Kidney (tissue), 13 donors: ENCODE measurements at regions not wholly inside any gene's neighbourhood (a gene's known extent, or its start where the extent isn't known, plus 50 kb on each side); places are given as distances from the start of the nearest gene placed in this dataset.

ENCODE experiments used
- DNase-seq, 5 donors: peaks; one replicate each; pipeline ENCODE4 v3.0.0-alpha.2; 2013 to 2020
- FAIRE-seq: peaks from 2 replicates; lab custom pipeline; 2012; peaks lifted over from hg19 to GRCh38; lab: Jason Lieb, UNC
- H3K27ac ChIP-seq, 2 donors: one replicate each; pipeline ENCODE4 v1.7.0; 2013; ENCODE audit warnings: low read depth in 2 of 2, low read length in 2 of 2, inconsistent platforms in 1 of 2
- H3K27me3 ChIP-seq: one replicate; pipeline ENCODE4 v1.7.1; 2013; ENCODE audit warnings: low read length, inconsistent platforms; ENCODE audit not compliant: control insufficient read depth, insufficient read depth
- H3K36me3 ChIP-seq, 3 donors: one replicate each; pipeline versions ENCODE4 v1.7.0 to v1.7.1; 2013; ENCODE audit warnings: low read length in 3 of 3, control low read depth in 1 of 3, inconsistent platforms in 1 of 3; ENCODE audit not compliant: insufficient read depth in 3 of 3, control insufficient read depth in 2 of 3
- H3K4me1 ChIP-seq, 3 donors: one replicate each; pipeline versions ENCODE4 v1.7.0 to v1.7.1; 2013; ENCODE audit warnings: low read length in 3 of 3, inconsistent platforms in 1 of 3, low read depth in 1 of 3; ENCODE audit not compliant: control insufficient read depth in 2 of 3, insufficient read depth in 2 of 3
- H3K4me3 ChIP-seq, 3 donors: one replicate each; pipeline versions ENCODE4 v1.7.0 to v1.8.1; 2013; ENCODE audit warnings: low read length in 3 of 3, control low read depth in 1 of 3, inconsistent platforms in 1 of 3
- H3K9ac ChIP-seq, 3 donors: one replicate each; pipeline versions ENCODE4 v1.7.0 to v1.7.1; 2013; ENCODE audit warnings: low read length in 3 of 3, control low read depth in 1 of 3, inconsistent platforms in 1 of 3
- H3K9me3 ChIP-seq, 3 donors: one replicate each; pipeline versions ENCODE4 v1.7.0 to v1.7.1; 2013; ENCODE audit warnings: low read length in 3 of 3, control low read depth in 1 of 3, inconsistent platforms in 1 of 3; ENCODE audit not compliant: control insufficient read depth in 2 of 3, insufficient read depth in 1 of 3
- CTCF ChIP-seq: IDR thresholded peaks from 3 replicates; pipeline ENCODE4 v1.5.1; 2012; ENCODE audit warnings: mild to moderate bottlenecking, moderate library complexity, borderline replicate concordance; ENCODE audit not compliant: insufficient read depth; ENCODE audit errors: extremely low read depth
- intact Hi-C: fragments of 100-400 bp; cut with DNase I; formaldehyde crosslinking; loops from one replicate; pipeline ENCODE4 v1.11.1; 2022
- donor health status: control.
- donor health status: control.
- donor health status: control.
- donor health status: control.
- donor health status: control.
- donor health status: DM: yes; HTN: yes; CAD: no.
- donor health status: Normal renal cell carcinoma (clear cell type).

- Histone ChIP-seq H3K27me3 (no peaks in the 10 kb centered on the region), H3K9ac (no peak overlapping the region), H3K36me3 (no peaks in the 10 kb centered on the region), H3K9me3 (no peaks in the 10 kb centered on the region), H3K4me3 (no peak overlapping the region), H3K4me1 (no peaks in the 10 kb centered on the region), H3K27ac (no peak overlapping the region)
- no peak for TF ChIP-seq CTCF
- no peak for FAIRE-seq
- no peak for DNase-seq
- intact Hi-C loops, result no loop called here
These were observed 119.2 kb downstream of the GALC start for GRCh38 chr14:87873741-87874140.

GRCh38 chr14:87869619-87870583 is 123.1 kb downstream of the GALC start:
- Histone ChIP-seq H3K27ac (no peak overlapping the region), H3K27me3 (no peaks in the 10 kb centered on the region), H3K4me1 (no peaks in the 10 kb centered on the region), H3K9ac (no peak overlapping the region), H3K9me3 (no peaks in the 10 kb centered on the region), H3K4me3 (no peak overlapping the region), H3K36me3 (no peaks in the 10 kb centered on the region)
- FAIRE-seq (no peak), DNase-seq (no peak)
- intact Hi-C loops, result no loop called here
- TF ChIP-seq CTCF, result no peak

- no peaks in the 10 kb centered on the region for H3K4me1 ChIP-seq
- H3K36me3 ChIP-seq, result no peaks in the 10 kb centered on the region
- no peak overlapping the region for H3K9ac ChIP-seq
- intact Hi-C loops, result no loop called here
- DNase-seq (no peak), FAIRE-seq (no peak)
- no peak for TF ChIP-seq CTCF
- no peak overlapping the region for H3K4me3 ChIP-seq
- no peaks in the 10 kb centered on the region for H3K9me3 ChIP-seq
- H3K27me3 ChIP-seq, result no peaks in the 10 kb centered on the region
- no peak overlapping the region for H3K27ac ChIP-seq
These were observed 124.1 kb downstream of the GALC start for GRCh38 chr14:87868920-87869319.
